ENCODE measurements at regions not wholly inside any gene's neighbourhood (a gene's known extent, or its start where the extent isn't known, plus 50 kb on each side); places are given as distances from the start of the nearest gene placed in this dataset.

GRCh38 chr4:83821493-83821892 lies 285.6 kb downstream of the GPAT3 start:
- DNase-seq (ENCODE audit: low read depth in 1 of 2, low spot score in 1 of 2), result no peak
- H3K36me3 ChIP-seq, result no peaks in the 10 kb centered on the region
- H3K9me3 ChIP-seq (ENCODE audit: low read depth), result no peaks in the 10 kb centered on the region
- no peak overlapping the region for H3K4me3 ChIP-seq
- H3K4me1 ChIP-seq (ENCODE audit: low read depth), result no peaks in the 10 kb centered on the region
- no peaks in the 10 kb centered on the region for H3K27me3 ChIP-seq
- no peak overlapping the region for H3K27ac ChIP-seq
- TF ChIP-seq CTCF (IDR thresholded peaks at IDR 0.05; ENCODE audit: low read depth, low read length), result no peak

GRCh38 chr4:83819582-83819981 lies 283.7 kb downstream of the GPAT3 start:
- Histone ChIP-seq H3K36me3 (no peaks in the 10 kb centered on the region), H3K9me3 (ENCODE audit: low read depth) (no peaks in the 10 kb centered on the region), H3K27me3 (no peaks in the 10 kb centered on the region), H3K27ac (no peak overlapping the region), H3K4me1 (ENCODE audit: low read depth) (no peaks in the 10 kb centered on the region), H3K4me3 (no peak overlapping the region)
- DNase-seq (ENCODE audit: low read depth in 1 of 2, low spot score in 1 of 2), result no peak
- no peak for TF ChIP-seq CTCF (IDR thresholded peaks at IDR 0.05; ENCODE audit: low read depth, low read length)

- no peaks in the 10 kb centered on the region for H3K27me3 ChIP-seq
- H3K9me3 ChIP-seq (ENCODE audit: low read depth), result no peaks in the 10 kb centered on the region
- TF ChIP-seq CTCF (IDR thresholded peaks at IDR 0.05; ENCODE audit: low read depth, low read length), result no peak
- no peak for DNase-seq (ENCODE audit: low read depth in 1 of 2, low spot score in 1 of 2)
- H3K27ac ChIP-seq, result no peak overlapping the region
- no peaks in the 10 kb centered on the region for H3K4me1 ChIP-seq (ENCODE audit: low read depth)
- H3K36me3 ChIP-seq, result no peaks in the 10 kb centered on the region
- H3K4me3 ChIP-seq, result no peak overlapping the region
Observed at GRCh38 chr4:83810428-83810827, 274.5 kb downstream of the GPAT3 start.

- DNase-seq (ENCODE audit: low read depth in 1 of 2, low spot score in 1 of 2), result no peak
- Histone ChIP-seq H3K36me3 (no peaks in the 10 kb centered on the region), H3K27ac (no peak overlapping the region), H3K4me1 (ENCODE audit: low read depth) (no peaks in the 10 kb centered on the region), H3K9me3 (ENCODE audit: low read depth) (no peaks in the 10 kb centered on the region), H3K27me3 (no peaks in the 10 kb centered on the region), H3K4me3 (no peak overlapping the region)
- TF ChIP-seq CTCF (IDR thresholded peaks at IDR 0.05; ENCODE audit: low read depth, low read length), result no peak
Observed at GRCh38 chr4:83809581-83809980, 273.7 kb downstream of the GPAT3 start.

GRCh38 chr4:83793481-83793880 lies 257.6 kb downstream of the GPAT3 start:
- H3K4me3 ChIP-seq, result no peak overlapping the region
- no peak for TF ChIP-seq CTCF (IDR thresholded peaks at IDR 0.05; ENCODE audit: low read depth, low read length)
- no peaks in the 10 kb centered on the region for H3K27me3 ChIP-seq
- H3K9me3 ChIP-seq (ENCODE audit: low read depth), result no peaks in the 10 kb centered on the region
- H3K36me3 ChIP-seq, result no peaks in the 10 kb centered on the region
- H3K27ac ChIP-seq, result no peak overlapping the region
- no peaks in the 10 kb centered on the region for H3K4me1 ChIP-seq (ENCODE audit: low read depth)
- DNase-seq (ENCODE audit: low read depth in 1 of 2, low spot score in 1 of 2), result no peak

GRCh38 chr4:83785891-83786290 lies 250.0 kb downstream of the GPAT3 start:
- no peak for TF ChIP-seq CTCF (IDR thresholded peaks at IDR 0.05; ENCODE audit: low read depth, low read length)
- no peak overlapping the region for H3K27ac ChIP-seq
- no peak for DNase-seq (ENCODE audit: low read depth in 1 of 2, low spot score in 1 of 2)

More at GRCh38 chr4:83785891-83786290, 250.0 kb downstream of the GPAT3 start:
- no peaks in the 10 kb centered on the region for H3K9me3 ChIP-seq (ENCODE audit: low read depth)
- no peaks in the 10 kb centered on the region for H3K36me3 ChIP-seq
- no peaks in the 10 kb centered on the region for H3K27me3 ChIP-seq
- no peaks in the 10 kb centered on the region for H3K4me1 ChIP-seq (ENCODE audit: low read depth)
- H3K4me3 ChIP-seq, result no peak overlapping the region
